SH-SY5Y (cell line): ENCODE measurements at regions not wholly inside any gene's neighbourhood (a gene's known extent, or its start where the extent isn't known, plus 50 kb on each side); places are given as distances from the start of the nearest gene placed in this dataset.

Experiments used
- GATA2 ChIP-seq: IDR thresholded peaks from 2 replicates; pipeline ENCODE4 v1.6.1; 2011; ENCODE audit warnings: mild to moderate bottlenecking, low read depth, low read length
- GATA3 ChIP-seq: IDR thresholded peaks from 2 replicates; pipeline ENCODE4 v1.6.1; 2011; ENCODE audit warnings: low read depth, mild to moderate bottlenecking, low read length, moderate library complexity

DNA sequence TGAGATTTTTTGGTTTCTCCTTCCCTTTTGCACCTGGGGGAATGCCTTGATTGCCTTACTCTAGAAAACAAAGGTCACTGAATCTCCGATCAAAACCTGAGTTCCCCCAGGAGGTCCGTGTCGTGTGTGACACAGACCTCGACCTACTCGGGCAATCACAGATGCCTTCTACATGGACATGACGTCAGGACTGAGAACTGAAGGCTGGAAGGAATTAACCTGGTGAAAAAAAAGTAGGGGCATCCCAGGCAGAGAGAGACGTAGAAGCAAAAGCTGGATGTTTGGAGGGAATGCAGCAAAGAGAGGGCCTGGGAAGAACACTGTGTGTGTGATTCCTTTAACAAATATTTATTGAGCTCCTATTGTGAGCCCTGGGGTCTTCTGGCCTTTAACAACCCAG, 178.0 kb downstream of the PRDM2 start:
- no peak for TF ChIP-seq GATA2
- TF ChIP-seq GATA3, result no peak

GRCh38 chr1:13878451-13878850, 178.5 kb downstream of the PRDM2 start:
- no peak for TF ChIP-seq GATA2
- no peak for TF ChIP-seq GATA3

DNA sequence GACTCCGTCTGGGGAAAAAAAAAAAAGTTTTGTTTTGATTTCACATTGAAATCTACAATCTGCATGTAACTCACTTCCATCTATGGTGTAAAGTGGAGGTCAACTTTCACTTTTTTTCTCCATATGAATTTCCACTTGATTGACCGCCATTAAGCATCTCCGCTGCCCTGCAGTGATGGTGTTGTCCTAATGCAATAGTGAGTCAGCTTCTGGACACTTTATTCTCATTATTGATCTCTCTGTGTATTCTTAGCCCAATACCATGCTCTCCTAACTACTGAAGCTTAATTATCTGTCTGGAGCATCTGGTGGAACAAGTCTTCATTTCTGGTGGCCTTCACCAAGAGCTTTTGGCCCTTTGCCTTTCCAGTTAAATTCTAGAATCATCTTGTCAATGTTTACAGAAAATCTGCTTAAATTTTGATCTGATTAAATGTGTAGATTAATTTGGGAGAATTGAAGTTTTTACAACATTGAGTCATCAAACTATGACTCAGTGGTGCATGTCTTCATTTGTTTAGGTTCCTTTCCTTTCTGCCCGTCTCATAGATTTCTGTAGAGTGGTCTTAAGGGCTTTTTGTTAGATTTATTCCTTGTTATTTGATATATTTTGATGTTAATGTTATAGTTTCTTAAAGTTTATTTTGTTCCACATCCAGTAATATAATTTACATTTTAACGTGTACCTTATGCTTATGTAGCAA, 181.5 kb downstream of the PRDM2 start:
- TF ChIP-seq GATA2 (no peak), GATA3 (no peak)

GRCh38 chr1:13888351-13888986, 188.5 kb downstream of the PRDM2 start:
- no peak for TF ChIP-seq GATA2
- no peak for TF ChIP-seq GATA3

DNA sequence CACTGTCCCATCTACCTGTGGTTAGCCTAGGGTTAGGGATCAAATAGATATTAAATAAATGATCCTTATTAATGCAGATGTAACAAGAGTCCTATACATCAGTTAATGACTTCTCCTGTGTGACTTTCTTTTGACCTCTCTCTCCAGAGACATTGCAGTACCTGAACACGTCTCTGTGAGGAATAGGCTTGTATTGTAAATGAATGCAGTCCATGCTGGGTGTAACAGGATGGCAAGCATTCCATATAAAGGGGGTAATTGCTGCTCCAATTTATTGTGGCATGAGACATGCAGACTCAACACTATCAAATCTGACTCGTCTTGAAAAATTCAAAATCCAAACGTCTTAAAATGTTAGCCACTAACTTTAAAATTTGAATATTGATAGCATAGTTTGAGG, 189.5 kb downstream of the PRDM2 start:
- TF ChIP-seq GATA2, result no peak
- TF ChIP-seq GATA3, result no peak

GRCh38 chr1:13890766-13891165, 190.8 kb downstream of the PRDM2 start:
- TF ChIP-seq GATA3 (no peak), GATA2 (no peak)

GRCh38 chr1:13892198-13892597, 192.2 kb downstream of the PRDM2 start:
- TF ChIP-seq GATA3 (no peak), GATA2 (no peak)

DNA sequence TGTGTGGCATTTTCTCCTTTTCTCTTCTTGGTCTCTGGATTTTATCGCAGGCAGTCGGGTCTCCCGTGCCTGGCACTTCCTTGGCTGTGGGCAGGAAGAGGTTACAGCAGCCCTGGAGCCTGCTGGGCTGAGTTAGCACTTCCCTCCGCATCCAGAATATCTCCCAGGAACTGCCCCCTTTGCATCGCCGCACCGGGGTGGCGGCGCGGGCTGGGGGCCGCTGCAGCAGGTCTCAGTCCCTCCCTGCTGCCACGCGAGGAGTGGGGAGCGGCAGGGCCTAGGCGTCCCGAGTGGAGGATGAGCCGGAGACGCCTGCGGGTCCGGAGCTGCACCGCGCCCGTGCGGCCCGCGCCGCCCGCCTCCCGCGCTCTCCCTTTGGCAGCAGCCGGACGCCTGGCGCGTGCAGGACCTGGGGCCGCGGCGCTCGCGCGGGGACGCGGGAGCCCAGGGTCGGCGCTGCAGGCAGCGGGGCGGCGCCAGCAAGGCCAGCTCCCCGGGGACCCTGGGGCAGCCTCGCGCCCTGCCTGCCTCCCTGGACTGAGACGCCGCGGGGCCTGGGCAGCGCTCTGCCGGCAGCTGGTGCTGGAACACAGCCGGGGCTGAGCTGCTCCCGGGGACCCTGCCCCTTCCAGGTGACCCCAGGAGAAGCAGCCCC, 192.8 kb downstream of the PRDM2 start:
- TF ChIP-seq GATA3 (no peak), GATA2 (no peak)

DNA sequence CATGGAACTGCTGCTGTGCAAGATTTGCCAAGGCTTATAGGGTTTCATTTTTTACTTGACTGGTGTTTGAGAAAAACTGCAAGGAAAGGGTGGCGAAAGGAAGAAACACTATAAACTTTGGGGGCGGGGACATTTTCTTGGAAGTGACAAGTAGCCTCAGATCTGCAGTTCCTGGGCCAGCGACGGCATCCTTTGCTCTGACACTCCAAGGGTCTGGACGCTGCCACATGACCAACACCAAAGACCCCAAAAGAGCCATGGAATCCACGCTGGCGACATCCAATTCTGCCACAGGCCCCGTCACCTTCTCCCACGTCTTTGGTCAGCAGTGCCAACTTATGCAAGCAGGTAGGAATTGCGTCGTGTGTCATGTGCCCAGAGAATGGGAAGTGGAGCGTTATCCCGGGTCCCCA, 193.4 kb downstream of the PRDM2 start:
- TF ChIP-seq GATA2 (no peak), GATA3 (no peak)

DNA sequence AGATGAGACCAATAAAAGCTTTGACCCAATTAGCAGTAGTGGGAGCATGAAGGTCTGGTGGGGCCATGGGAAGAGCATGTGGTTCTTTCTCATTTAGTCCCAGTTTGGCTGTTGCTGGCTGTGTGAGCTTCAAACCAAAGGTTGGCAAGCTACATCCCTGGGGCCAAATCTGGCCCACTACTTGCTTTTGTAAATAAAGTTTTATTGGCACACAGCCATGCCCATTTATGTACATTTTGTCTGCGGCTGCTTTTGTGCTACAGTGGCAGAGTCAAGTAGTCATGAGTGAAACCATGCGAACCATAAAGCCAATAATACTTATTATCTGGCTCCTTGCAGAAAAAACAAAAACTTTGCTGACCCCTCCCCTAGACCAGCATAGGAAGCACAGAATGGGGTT, 196.9 kb downstream of the PRDM2 start:
- TF ChIP-seq GATA2 (no peak), GATA3 (no peak)

DNA sequence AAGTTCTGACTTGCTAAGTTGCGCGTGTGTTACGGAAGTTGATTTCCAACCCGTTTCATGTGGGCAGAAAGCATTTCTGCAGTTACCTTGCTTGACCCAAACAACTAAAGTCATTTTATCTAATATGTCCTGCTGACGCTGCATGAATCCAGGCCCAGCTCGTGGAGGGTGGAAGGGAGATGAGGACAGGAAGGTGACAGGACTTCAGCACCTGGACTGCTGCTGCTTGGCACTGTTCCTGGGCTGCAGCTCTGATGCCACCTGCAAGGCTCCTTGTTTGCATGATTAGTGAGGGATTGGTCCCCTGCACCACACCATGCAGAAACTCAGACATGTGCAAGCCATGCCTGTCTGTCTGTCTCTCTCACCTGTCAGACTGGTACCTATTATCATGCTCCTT, 198.4 kb downstream of the PRDM2 start:
- no peak for TF ChIP-seq GATA3
- TF ChIP-seq GATA2, result no peak

- TF ChIP-seq GATA2 (no peak), GATA3 (no peak)
Measured at GRCh38 chr1:13899856-13900255, 199.9 kb downstream of the PRDM2 start.

DNA sequence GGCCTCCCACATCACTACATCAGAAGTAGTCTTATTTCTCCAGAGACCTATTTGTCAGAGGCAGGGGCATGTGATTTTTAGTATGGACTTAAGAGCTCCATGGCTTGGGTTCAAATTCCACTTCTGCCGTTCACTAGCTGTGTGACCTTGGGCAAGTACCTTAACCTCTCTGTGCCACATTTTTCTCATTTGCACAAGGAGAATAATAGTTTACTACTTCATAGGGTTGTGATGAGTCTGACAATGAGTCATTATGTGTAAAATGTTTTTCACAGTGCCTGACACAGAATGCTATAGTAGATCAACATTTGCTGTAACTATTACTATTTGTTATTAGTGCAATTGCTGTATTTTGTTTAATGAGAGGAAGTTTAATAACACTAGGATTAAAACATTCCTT, 200.6 kb downstream of the PRDM2 start:
- no peak for TF ChIP-seq GATA2
- no peak for TF ChIP-seq GATA3

- TF ChIP-seq GATA3 (no peak), GATA2 (no peak)
Measured at GRCh38 chr1:13901039-13901438, 201.1 kb downstream of the PRDM2 start.

- TF ChIP-seq GATA3, result no peak
- no peak for TF ChIP-seq GATA2
Measured at GRCh38 chr1:13901597-13901996, 201.6 kb downstream of the PRDM2 start.

GRCh38 chr1:13908128-13908527, 208.1 kb downstream of the PRDM2 start:
- TF ChIP-seq GATA3 (no peak), GATA2 (no peak)
